Endothelial cell (in vitro differentiated cells): ENCODE measurements at regions not wholly inside any gene's neighbourhood (a gene's known extent, or its start where the extent isn't known, plus 50 kb on each side); places are given as distances from the start of the nearest gene placed in this dataset.

Experiments
- DNase-seq: peaks from one replicate; pipeline ENCODE4 v3.0.0; 2021; ENCODE audit warnings: low spot score
- H3K27ac Mint-ChIP-seq: one replicate; pipeline ENCODE4 v1.8.0; 2021; ENCODE audit warnings: mixed read lengths, inconsistent platforms; ENCODE audit not compliant: unreplicated experiment
- H3K27me3 Mint-ChIP-seq: one replicate; pipeline ENCODE4 v1.8.0; 2021; ENCODE audit warnings: mild to moderate bottlenecking, moderate library complexity, mixed read lengths, inconsistent platforms; ENCODE audit not compliant: unreplicated experiment
- H3K36me3 Mint-ChIP-seq: one replicate; pipeline ENCODE4 v1.8.0; 2021; ENCODE audit warnings: mild to moderate bottlenecking, low read depth, mixed read lengths, inconsistent platforms; ENCODE audit not compliant: unreplicated experiment
- H3K4me1 Mint-ChIP-seq: one replicate; pipeline ENCODE4 v1.8.0; 2021; ENCODE audit warnings: mild to moderate bottlenecking, mixed read lengths, inconsistent platforms; ENCODE audit not compliant: unreplicated experiment
- H3K4me3 Mint-ChIP-seq: one replicate; pipeline ENCODE4 v1.8.0; 2021; ENCODE audit warnings: mild to moderate bottlenecking, mixed read lengths, inconsistent platforms; ENCODE audit not compliant: unreplicated experiment
- H3K9me3 Mint-ChIP-seq: one replicate; pipeline ENCODE4 v1.8.0; 2021; ENCODE audit warnings: mixed read lengths, inconsistent platforms; ENCODE audit not compliant: unreplicated experiment
- TF ChIP-seq, protein P1 (sequence below): fragments of 200-600 bp; sonication (generic); IDR thresholded peaks from one replicate; pipeline ENCODE4 v1.5.0; 2021; ENCODE audit warnings: antibody characterized with exemption; ENCODE audit not compliant: unreplicated experiment

DNA sequence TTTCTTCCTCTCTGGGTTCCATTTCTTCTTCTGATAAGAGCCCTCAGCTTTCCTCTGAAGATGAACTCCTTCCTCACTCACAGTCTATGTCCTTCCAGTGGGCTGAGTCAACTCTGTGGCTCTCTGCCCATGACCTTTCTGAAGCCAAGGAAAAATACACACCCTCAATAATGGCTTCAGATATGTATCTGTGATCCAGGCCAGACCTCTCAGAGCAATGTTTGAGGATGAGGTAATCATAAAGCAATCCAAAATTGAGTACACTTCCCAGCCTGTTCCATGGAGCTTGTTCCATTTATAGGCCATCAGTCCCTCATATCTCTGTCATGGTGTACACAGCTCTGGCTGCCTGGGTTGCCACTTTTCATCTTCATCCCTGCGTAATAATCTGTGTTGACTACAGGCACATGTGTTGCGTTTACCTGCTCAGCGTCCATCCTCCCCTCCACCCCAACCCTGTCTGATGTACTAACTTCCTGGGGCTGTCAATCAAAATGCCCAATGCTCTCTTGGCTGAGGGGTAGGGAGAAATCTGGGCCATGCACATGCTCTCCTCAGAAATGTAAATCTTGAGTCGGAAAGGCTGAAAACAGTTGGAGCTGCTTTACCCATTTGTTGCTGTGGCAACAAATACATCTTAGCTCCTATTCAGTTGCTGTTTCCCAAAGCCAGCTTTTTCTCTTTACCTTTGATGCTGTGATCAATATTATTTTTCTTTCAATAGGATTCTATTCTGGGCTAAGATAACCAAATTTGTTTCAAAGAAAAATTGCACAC lies 377.8 kb upstream of the TMEM132C start:
- H3K9me3 Mint-ChIP-seq = peaks cover 36% of the 10 kb centered on the region
- TF ChIP-seq, protein P1, sequence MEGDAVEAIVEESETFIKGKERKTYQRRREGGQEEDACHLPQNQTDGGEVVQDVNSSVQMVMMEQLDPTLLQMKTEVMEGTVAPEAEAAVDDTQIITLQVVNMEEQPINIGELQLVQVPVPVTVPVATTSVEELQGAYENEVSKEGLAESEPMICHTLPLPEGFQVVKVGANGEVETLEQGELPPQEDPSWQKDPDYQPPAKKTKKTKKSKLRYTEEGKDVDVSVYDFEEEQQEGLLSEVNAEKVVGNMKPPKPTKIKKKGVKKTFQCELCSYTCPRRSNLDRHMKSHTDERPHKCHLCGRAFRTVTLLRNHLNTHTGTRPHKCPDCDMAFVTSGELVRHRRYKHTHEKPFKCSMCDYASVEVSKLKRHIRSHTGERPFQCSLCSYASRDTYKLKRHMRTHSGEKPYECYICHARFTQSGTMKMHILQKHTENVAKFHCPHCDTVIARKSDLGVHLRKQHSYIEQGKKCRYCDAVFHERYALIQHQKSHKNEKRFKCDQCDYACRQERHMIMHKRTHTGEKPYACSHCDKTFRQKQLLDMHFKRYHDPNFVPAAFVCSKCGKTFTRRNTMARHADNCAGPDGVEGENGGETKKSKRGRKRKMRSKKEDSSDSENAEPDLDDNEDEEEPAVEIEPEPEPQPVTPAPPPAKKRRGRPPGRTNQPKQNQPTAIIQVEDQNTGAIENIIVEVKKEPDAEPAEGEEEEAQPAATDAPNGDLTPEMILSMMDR = no peak

GRCh38 chr12:127893895-127894609 lies 372.9 kb upstream of the TMEM132C start:
- TF ChIP-seq, protein P1 = peak; percentile 29
- no peaks in the 10 kb centered on the region for H3K4me1 Mint-ChIP-seq

More for the DNA sequence above, 377.8 kb upstream of the TMEM132C start:
- H3K4me3 Mint-ChIP-seq = no peak overlapping the region
- DNase-seq = no peak
- no peaks in the 10 kb centered on the region for H3K4me1 Mint-ChIP-seq
- peaks cover 3% of the 10 kb centered on the region for H3K27me3 Mint-ChIP-seq
- H3K27ac Mint-ChIP-seq = no peak overlapping the region
- H3K36me3 Mint-ChIP-seq = no peaks in the 10 kb centered on the region

DNA sequence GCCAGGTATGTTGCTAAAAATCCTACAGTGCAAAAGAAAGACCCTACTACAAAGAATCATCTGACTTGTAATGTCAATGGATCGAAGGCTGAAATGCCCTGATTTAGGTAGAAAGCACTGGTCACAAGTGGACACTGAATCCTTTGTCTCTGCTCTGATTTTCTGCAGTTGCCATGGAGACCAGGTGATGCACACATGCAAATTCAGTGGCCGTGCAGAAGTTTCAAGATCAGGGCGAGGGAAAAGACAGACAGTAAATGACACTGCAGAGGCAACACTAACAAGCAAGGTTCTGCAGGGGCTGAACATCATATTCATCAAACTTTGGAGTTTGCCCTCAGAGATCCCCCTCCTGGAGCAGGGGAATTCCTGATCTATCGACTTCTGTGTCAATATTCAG lies 370.3 kb upstream of the TMEM132C start:
- H3K27me3 Mint-ChIP-seq = no peaks in the 10 kb centered on the region
- H3K36me3 Mint-ChIP-seq = peaks cover 6% of the 10 kb centered on the region
- no peak overlapping the region for H3K4me3 Mint-ChIP-seq
- no peak for DNase-seq
- H3K27ac Mint-ChIP-seq = no peak overlapping the region
- peaks cover 54% of the 10 kb centered on the region for H3K9me3 Mint-ChIP-seq
- no peaks in the 10 kb centered on the region for H3K4me1 Mint-ChIP-seq
- TF ChIP-seq, protein P1 = no peak

More at GRCh38 chr12:127893895-127894609, 372.9 kb upstream of the TMEM132C start:
- Mint-ChIP-seq H3K36me3 (peaks cover 6% of the 10 kb centered on the region), H3K27me3 (no peaks in the 10 kb centered on the region), H3K9me3 (peaks cover 57% of the 10 kb centered on the region), H3K4me3 (no peak overlapping the region), H3K27ac (no peak overlapping the region)
- DNase-seq = no peak

GRCh38 chr12:127898616-127899015 lies 368.4 kb upstream of the TMEM132C start:
- Mint-ChIP-seq H3K36me3 (peaks cover 6% of the 10 kb centered on the region), H3K27ac (no peak overlapping the region), H3K27me3 (no peaks in the 10 kb centered on the region), H3K9me3 (peaks cover 59% of the 10 kb centered on the region), H3K4me1 (no peaks in the 10 kb centered on the region), H3K4me3 (no peak overlapping the region)
- TF ChIP-seq, protein P1 = no peak
- DNase-seq = no peak

DNA sequence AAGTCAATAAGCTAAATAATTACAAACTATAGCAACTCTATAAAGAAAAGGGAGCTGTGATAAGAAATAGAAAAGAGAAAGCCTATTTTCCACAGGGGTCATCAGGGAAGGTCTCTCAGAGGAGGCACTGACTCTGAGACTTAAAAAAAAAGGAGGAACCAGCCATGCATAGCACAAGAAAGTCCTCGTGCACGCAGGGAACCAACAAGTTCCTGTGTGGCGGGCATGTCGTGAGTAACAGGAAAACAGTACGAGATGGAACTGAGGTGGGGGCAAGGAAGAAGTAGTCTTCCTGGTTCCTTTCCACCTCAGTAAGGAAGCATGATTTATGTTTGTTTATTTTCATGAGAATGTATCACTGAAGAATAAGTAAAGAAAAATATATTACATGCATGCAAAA lies 367.0 kb upstream of the TMEM132C start:
- Mint-ChIP-seq H3K27ac (no peak overlapping the region), H3K4me1 (no peaks in the 10 kb centered on the region), H3K36me3 (peaks cover 3% of the 10 kb centered on the region), H3K27me3 (no peaks in the 10 kb centered on the region), H3K9me3 (peaks cover 50% of the 10 kb centered on the region), H3K4me3 (no peak overlapping the region)
- no peak for DNase-seq
- TF ChIP-seq, protein P1 = no peak
